CD4-positive, alpha-beta T cell treated with Interleukin-1 beta for 1 hour (primary cell): ENCODE measurements at regions not wholly inside any gene's neighbourhood (a gene's known extent, or its start where the extent isn't known, plus 50 kb on each side); places are given as distances from the start of the nearest gene placed in this dataset.
"Not testable (repeated sequence)": the region's sequence is repeated elsewhere in the genome, so short reads cannot be mapped to it uniquely, and the experiment has no call there.

Source experiments
- DNase-seq, 2 donors: peaks; one replicate each; pipeline ENCODE4 v3.0.0-alpha.2; 2020 to 2022

DNA sequence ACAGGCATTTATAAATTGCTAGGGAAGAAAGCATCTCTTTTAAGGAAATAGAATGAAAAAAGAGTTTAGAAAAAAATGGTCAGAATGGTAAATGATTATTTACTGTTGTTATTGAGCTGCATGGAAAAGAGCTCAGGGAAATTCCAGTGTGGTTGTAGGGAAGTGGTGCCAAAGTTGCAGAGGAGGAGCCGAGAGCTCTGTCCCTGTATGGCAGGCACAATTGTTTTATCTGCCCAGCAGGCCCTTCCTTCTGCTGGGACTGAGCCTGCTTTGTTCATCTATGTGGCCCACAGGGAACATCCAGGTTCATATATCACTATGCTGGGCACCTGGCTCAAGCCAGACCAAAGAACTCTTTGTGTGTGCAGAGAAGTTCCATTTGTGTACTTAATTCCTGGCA is 80.8 kb upstream of the AGAP1 start:
- no peak for DNase-seq

DNA sequence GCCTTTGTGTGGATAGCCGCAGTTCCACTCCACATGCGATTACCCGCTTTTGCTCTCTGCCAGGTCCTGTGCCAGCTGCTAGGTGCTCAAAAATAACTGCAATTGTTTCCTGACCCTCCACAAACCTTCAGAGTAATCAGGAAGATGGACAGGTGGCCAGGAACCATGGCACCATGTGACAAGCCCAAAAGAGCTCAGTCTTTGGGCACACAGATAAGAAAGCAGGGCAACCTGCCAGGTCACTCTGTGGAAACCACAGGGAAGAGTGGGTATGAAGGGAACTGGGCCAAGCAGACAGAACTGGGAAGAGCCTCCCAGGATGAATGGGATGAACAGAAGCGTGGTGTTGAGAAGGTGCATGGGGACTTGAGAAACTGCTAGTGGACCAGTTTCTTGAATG is 79.4 kb upstream of the AGAP1 start:
- no peak for DNase-seq

DNA sequence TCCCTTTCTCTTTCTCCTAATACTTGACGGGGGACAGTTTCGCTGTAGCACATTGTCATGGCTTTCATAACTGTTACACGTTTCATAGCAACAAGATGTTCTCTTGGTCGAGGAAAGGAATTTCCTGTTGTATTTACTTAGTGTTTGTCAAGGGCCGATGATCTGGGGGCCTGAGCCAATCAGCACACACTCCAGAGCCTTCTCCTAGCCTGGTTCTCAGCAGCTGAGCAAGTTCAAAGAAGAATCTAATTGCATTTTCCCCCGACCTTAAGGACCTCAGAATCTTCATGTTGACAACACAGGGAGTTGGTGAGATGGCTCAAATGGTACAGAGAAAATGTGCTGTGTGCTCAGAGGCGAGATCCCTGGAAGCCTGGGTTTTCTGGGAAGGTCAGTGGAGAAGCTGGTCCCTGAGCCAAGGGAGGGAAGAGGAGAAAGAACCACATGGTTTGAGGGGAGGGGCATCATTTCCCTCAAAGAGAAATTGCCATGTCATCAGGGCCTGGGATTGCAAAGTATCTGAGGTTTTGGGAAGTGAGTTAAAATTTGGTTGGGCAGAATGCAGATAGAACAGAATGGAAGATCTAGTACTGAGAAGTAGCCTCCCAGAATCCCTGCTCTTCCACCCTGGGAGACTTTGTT is 76.9 kb upstream of the AGAP1 start:
- DNase-seq: no peak

DNA sequence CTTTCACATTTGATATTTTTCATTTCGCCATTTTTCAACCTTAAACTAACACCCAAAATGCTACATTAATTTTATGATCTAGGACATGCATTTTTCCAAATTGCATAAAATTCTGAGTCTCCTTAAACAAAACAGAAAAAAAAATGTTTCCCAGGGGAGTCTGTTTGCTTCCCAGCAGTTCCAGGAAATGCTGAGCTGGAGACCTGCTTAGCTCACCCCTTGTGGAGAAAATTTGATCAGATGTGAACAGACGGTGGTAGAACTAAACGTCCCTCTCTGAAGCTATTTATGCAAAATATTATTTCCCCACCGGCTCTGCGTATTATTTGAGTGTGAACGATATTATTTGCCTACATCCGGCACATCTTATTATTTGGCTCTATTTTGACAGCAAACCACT is 74.9 kb upstream of the AGAP1 start:
- DNase-seq: no peak

DNA sequence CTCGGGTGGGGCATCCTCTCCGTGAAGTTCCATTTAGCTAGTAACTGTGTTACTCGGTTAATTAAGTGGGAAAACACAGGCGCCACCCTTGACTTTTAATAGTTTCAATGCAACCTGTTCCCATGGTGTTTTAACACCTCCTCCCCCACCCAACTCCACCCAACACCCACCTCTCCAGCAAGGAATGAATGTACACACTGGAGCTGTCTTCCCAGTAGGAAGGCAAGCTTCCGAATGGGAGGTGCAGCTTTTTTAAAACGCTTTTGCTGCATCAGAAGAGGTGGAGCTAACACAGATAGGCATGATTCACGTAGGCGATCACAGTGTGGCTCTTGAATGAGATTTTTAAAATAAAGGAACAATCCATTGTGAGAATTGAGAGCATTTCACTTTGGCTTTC is 73.8 kb upstream of the AGAP1 start:
- no peak for DNase-seq

DNA sequence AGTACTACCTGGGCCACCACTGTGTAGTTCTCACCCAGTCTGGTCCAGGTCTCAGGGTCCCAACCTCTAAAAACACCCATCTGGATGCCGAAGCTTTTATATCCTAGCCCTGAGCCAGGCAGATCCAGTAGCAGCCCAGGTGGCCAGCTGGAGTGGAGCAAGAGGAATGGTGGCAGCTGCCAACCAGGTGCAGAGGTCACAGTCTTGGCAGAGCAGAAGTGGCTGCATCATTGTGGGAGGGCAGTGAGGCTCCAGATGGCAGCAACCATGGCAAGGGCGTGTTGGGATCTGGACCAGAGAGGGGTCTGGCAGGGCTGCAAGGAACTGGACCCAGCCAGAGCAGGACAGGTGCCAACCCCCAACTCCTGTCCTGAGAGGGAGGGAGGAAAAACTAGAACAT is 72.2 kb upstream of the AGAP1 start:
- DNase-seq: no peak

DNA sequence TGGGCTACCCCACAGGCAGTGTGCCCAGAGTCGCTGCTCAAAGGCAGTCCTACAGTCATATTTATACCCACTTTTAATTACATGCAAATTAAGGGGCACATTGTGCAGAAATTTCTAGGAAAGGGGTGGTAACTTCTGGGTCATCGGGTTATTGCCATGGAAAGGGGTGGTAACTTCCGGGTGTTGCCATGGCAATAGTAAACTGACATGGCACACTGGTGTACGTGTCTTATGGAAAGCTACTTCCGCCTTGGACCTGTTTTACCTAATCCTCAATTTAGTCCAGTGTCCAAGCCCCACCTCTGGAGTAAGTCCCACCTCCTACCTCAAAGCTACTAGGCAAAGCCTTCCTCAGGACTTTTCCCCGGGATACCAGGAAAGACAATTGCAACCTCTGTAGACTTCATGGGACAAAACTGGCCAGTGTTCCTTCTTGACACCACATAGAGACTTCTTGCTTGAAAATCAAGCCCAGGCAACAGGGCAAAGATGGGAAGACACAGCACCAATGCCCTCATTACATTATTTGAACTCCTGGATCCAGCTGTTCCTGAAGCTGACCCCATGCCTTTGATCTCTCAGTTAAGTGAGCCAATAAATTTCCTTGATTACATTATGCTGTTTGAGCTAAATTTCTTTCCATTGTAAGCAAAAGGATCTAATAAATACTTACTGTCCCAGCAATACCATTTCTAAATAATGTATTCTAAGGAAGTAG is 63.3 kb upstream of the AGAP1 start:
- no peak for DNase-seq

DNA sequence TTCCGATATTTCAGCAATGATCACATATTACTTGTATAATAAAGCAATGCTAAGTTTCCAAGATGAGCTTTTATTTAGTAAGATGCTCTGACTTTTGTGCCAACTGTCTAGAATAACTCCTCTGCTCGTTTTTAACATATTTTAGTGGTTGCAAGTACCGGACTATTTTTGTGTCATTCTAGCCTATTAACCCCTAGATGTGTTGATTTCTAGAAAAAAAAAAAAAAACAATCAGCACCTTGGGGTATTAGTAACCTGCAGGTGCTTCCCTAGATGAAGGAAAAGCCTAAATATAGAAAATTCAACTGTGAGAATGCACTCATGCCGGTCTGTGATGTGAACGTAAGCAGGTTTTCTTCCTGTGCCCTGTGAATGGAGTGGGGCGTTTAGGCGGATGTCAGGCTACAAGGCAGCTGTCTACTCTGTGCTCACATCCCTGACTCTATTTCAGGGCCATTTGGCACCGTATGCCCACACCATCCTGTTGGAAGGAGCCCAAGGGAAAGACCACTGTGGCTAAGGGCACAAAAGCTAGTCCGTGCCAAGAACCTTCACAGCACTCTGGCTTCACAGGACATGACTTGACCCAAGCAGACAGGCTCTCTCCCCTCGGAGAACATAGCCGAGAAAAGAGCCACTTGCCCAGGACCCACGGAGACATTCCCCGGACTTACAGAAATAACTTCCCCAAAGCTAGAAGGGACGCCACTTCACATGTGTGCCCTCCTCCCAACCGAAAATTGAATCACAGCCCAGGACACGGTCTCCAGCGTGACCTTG is 60.9 kb upstream of the AGAP1 start:
- no peak for DNase-seq

DNA sequence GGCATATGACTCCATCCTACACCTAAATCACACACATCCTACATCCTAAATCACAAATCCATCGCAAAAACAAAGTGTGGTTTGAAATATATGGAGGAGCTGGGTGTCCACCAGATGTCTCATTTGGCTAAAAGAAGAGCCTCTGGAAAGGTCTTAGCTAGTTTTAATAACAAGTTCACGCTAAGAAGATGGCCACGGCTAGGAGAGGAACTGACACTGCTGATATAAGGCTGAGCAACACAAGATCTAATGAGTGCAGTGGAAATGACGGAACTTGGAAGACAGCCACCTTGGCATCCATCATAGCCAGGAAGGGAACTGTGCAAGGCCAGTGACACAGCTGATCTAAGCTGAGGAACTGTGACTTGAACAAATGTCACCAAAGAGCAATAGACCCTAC is 60.0 kb upstream of the AGAP1 start:
- no peak for DNase-seq

DNA sequence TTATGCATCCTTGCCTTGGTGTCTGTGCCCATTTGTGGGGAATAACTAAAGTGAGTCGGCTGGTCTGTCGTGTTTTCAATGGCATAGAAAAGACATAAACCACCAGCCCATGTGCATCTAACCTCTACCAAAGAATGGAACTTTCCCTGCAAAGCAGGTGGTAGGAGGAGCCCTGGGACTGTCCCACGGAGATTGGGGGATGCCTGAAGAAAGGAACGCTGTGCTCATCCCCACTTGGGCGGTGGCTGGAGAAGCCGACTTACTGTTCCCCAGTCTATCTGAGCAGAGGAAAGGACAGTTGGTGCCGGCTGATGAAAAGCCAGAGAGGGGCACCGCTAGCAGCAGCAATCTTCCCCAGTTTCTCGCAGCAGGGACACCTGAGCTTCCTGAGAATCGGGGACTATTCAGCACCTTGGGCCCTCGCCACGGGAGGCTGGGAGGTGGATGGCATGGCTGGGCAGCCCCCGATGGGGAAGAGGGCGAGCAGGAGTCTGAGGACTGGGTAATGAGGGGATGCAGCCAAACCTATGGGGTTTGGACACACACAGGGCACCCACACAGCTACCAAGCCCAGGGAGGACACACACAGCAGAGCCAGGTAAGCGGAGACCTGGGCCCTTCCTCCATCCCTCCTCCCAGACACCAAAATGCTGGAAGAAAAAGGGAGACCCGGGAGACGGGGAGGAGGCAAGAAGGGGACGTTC is 53.7 kb upstream of the AGAP1 start:
- DNase-seq: no peak

DNA sequence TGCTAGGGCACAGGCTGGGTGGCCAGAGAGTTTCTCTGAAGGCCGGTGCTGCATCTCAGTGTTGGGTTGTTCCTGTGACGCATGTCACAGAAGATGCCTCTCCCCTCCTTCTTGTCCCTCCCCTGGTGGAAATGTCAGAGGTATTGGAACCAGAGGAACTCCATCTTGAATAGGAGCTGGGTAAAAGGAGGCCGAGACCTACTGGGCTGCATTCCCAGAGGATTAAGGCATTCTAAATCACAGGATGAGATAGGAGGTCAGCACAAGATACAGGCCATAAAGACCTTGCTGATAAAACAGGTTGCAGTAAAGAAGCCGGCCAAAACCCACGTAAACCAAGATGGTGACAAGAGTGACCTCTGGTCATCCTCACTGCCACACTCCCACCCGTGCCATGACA is 50.3 kb upstream of the AGAP1 start:
- not testable (repeated sequence) for DNase-seq
